GM20431 (cell line): ENCODE measurements at regions not wholly inside any gene's neighbourhood (a gene's known extent, or its start where the extent isn't known, plus 50 kb on each side); places are given as distances from the start of the nearest gene placed in this dataset.
"Not testable (repeated sequence)": the region's sequence is repeated elsewhere in the genome, so short reads cannot be mapped to it uniquely, and the experiment has no call there.

Source experiments
- in situ Hi-C: fragments of 300-500 bp; cut with MseI, MboI; formaldehyde crosslinking; loops from one replicate; pipeline ENCODE4 v1.15.0; 2020; ENCODE audit warnings: low sequenced_read_pairs; ENCODE audit not compliant: unreplicated experiment

GRCh38 chr18:60070631-60071030 lies 170.8 kb downstream of the PMAIP1 start:
- in situ Hi-C loops, result no loop called here

- in situ Hi-C loops, result no loop called here
These were observed 169.3 kb downstream of the PMAIP1 start for GRCh38 chr18:60069145-60069544.

- in situ Hi-C loops, result no loop called here
These were observed 167.8 kb downstream of the PMAIP1 start for GRCh38 chr18:60067426-60068210.

- in situ Hi-C loops, result no loop called here
These were observed 166.6 kb downstream of the PMAIP1 start for GRCh38 chr18:60066219-60066975.

- in situ Hi-C loops, result no loop called here
These were observed 164.5 kb downstream of the PMAIP1 start for GRCh38 chr18:60064271-60064670.

- in situ Hi-C loops, result not testable (repeated sequence)
These were observed 163.0 kb downstream of the PMAIP1 start for GRCh38 chr18:60062831-60063230.

- in situ Hi-C loops, result no loop called here
These were observed 162.6 kb downstream of the PMAIP1 start for GRCh38 chr18:60062396-60062795.

GRCh38 chr18:60060578-60060977 lies 160.8 kb downstream of the PMAIP1 start:
- in situ Hi-C loops, result no loop called here

GRCh38 chr18:60060026-60060425 lies 160.2 kb downstream of the PMAIP1 start:
- in situ Hi-C loops, result no loop called here

- in situ Hi-C loops, result no loop called here
These were observed 159.4 kb downstream of the PMAIP1 start for GRCh38 chr18:60059216-60059615.

GRCh38 chr18:60053747-60054304 lies 154.0 kb downstream of the PMAIP1 start:
- in situ Hi-C loops, result no loop called here

- in situ Hi-C loops, result no loop called here
These were observed 151.0 kb downstream of the PMAIP1 start for GRCh38 chr18:60050821-60051220.

- in situ Hi-C loops, result no loop called here
These were observed 149.4 kb downstream of the PMAIP1 start for GRCh38 chr18:60049172-60049571.

- in situ Hi-C loops, result no loop called here
These were observed 147.8 kb downstream of the PMAIP1 start for GRCh38 chr18:60047556-60047955.

GRCh38 chr18:60044290-60045006 lies 144.7 kb downstream of the PMAIP1 start:
- in situ Hi-C loops, result no loop called here

- in situ Hi-C loops, result no loop called here
These were observed 141.2 kb downstream of the PMAIP1 start for GRCh38 chr18:60040971-60041370.

GRCh38 chr18:60038731-60039130 lies 138.9 kb downstream of the PMAIP1 start:
- in situ Hi-C loops, result no loop called here

- in situ Hi-C loops, result no loop called here
These were observed 127.6 kb downstream of the PMAIP1 start for GRCh38 chr18:60027397-60027796.

GRCh38 chr18:60024857-60025256 lies 125.1 kb downstream of the PMAIP1 start:
- in situ Hi-C loops, result no loop called here

- in situ Hi-C loops, result no loop called here
These were observed 124.5 kb downstream of the PMAIP1 start for GRCh38 chr18:60024345-60024744.
